ENCODE measurements at regions not wholly inside any gene's neighbourhood (a gene's known extent, or its start where the extent isn't known, plus 50 kb on each side); places are given as distances from the start of the nearest gene placed in this dataset.

GRCh38 chr1:192869308-192869940 is 60.6 kb downstream of the RGS2 start:
- 81% methylated on average over 4 of the region's 4 CpGs for WGBS
- Histone ChIP-seq H3K9me3 (ENCODE audit: control insufficient read depth in 4 of 4, low read length in 3 of 4) (no peaks in the 10 kb centered on the region), H3K4me1 (ENCODE audit: control insufficient read depth in 4 of 4, insufficient read depth in 4 of 4, low read length in 3 of 4) (no peaks in the 10 kb centered on the region), H3K27ac (ENCODE audit: low read depth in 1 of 2, low read length in 2 of 2) (no peak overlapping the region), H3K27me3 (ENCODE audit: control insufficient read depth in 4 of 4, insufficient read depth in 4 of 4, low read length in 3 of 4) (no peaks in the 10 kb centered on the region), H3K9ac (ENCODE audit: low read depth in 1 of 2, low read length in 2 of 2) (no peak overlapping the region), H3K36me3 (ENCODE audit: control insufficient read depth in 4 of 4, insufficient read depth in 3 of 4, low read depth in 1 of 4, low read length in 3 of 4) (no peaks in the 10 kb centered on the region), H3K4me3 (ENCODE audit: low read depth in 1 of 3, low read length in 3 of 3) (no peak overlapping the region)
- DNase-seq (ENCODE audit: low spot score) = no peak
- no peak for TF ChIP-seq HNF4A (conservative IDR thresholded peaks at IDR 0.05)
- TF ChIP-seq EGR1 (IDR thresholded peaks at IDR 0.05; ENCODE audit: low read depth in 2 of 2) = no peak
- no peak for TF ChIP-seq JUND (IDR thresholded peaks at IDR 0.05)
- no peak for TF ChIP-seq FOXA2 (IDR thresholded peaks at IDR 0.05)
- no peak for TF ChIP-seq RXRA (IDR thresholded peaks at IDR 0.05)

GRCh38 chr1:192872010-192872409 is 63.2 kb downstream of the RGS2 start:
- Histone ChIP-seq H3K9ac (ENCODE audit: low read depth in 1 of 2, low read length in 2 of 2) (no peak overlapping the region), H3K27ac (ENCODE audit: low read depth in 1 of 2, low read length in 2 of 2) (no peak overlapping the region), H3K4me1 (ENCODE audit: control insufficient read depth in 4 of 4, insufficient read depth in 4 of 4, low read length in 3 of 4) (no peaks in the 10 kb centered on the region), H3K27me3 (ENCODE audit: control insufficient read depth in 4 of 4, insufficient read depth in 4 of 4, low read length in 3 of 4) (no peaks in the 10 kb centered on the region), H3K4me3 (ENCODE audit: low read depth in 1 of 3, low read length in 3 of 3) (no peak overlapping the region), H3K36me3 (ENCODE audit: control insufficient read depth in 4 of 4, insufficient read depth in 3 of 4, low read depth in 1 of 4, low read length in 3 of 4) (no peaks in the 10 kb centered on the region), H3K9me3 (ENCODE audit: control insufficient read depth in 4 of 4, low read length in 3 of 4) (peaks cover 0 to 3% (median 0%) of the 10 kb centered on the region in 4 donors)
- DNase-seq (ENCODE audit: low spot score) = no peak
- TF ChIP-seq ZBTB33 (IDR thresholded peaks at IDR 0.05) (no peak), RXRA (IDR thresholded peaks at IDR 0.05) (no peak), FOXA1 (IDR thresholded peaks at IDR 0.05) (no peak), EGR1 (IDR thresholded peaks at IDR 0.05; ENCODE audit: low read depth in 2 of 2) (no peak), RAD21 (IDR thresholded peaks at IDR 0.05) (no peak), CTCF (IDR thresholded peaks at IDR 0.05; ENCODE audit: low read depth, low read length, missing input control) (no peak), ATF3 (IDR thresholded peaks at IDR 0.05) (no peak), JUND (IDR thresholded peaks at IDR 0.05) (no peak), HNF4A (conservative IDR thresholded peaks at IDR 0.05) (no peak), FOXA2 (IDR thresholded peaks at IDR 0.05) (no peak), HNF4G (IDR thresholded peaks at IDR 0.05) (no peak), YY1 (IDR thresholded peaks at IDR 0.05) (no peak), TAF1 (conservative IDR thresholded peaks at IDR 0.05) (no peak), SP1 (IDR thresholded peaks at IDR 0.05) (no peak), GABPA (IDR thresholded peaks at IDR 0.05 in 1 of 2, conservative IDR thresholded peaks at IDR 0.05 in 1 of 2) (no peak), MAX (IDR thresholded peaks at IDR 0.05) (no peak)
- 79% methylated on average over 3 of the region's 3 CpGs for WGBS
